GM21423 (cell line): ENCODE measurements at regions not wholly inside any gene's neighbourhood (a gene's known extent, or its start where the extent isn't known, plus 50 kb on each side); places are given as distances from the start of the nearest gene placed in this dataset.

Experiments
- ATAC-seq: cut with Tn5 transposase; IDR thresholded peaks from one replicate; pipeline ENCODE4 v1.9.1; 2021; ENCODE audit warnings: mild to moderate bottlenecking, moderate library complexity; ENCODE audit not compliant: unreplicated experiment

DNA sequence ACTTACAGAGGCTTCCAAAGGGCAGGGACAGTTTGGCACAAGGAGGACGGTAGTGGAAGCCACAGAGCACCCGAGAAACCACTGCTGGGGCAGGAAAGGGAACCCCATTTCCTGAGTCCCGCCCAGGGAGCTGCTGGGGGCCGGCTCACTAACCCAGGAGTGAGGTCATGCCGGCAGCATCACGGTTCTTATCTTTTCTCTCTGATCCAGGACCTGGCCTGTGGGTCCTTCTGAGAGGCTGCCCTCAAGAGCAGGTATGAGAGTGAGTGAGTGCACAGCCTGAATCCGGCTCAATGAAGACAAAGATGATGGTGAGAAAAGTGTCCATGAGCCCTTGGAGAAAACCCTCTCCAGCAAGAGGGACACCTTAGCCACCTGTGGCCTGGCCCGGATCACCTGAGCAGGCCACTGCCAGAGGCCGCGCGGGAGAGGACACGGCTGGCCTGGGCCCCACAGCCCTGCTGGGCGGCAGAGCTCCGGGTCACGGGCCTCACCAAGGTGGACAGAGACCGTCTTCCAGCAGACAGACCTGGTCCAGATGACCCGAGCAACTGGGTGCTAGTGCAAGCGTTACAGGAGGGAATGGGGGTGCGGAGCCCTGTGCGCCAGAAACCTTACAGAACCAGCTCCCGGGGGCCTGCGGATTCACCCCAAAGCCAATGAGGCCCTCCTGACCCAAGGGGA lies 94.9 kb downstream of the RIPK4 start:
- no peak for ATAC-seq

DNA sequence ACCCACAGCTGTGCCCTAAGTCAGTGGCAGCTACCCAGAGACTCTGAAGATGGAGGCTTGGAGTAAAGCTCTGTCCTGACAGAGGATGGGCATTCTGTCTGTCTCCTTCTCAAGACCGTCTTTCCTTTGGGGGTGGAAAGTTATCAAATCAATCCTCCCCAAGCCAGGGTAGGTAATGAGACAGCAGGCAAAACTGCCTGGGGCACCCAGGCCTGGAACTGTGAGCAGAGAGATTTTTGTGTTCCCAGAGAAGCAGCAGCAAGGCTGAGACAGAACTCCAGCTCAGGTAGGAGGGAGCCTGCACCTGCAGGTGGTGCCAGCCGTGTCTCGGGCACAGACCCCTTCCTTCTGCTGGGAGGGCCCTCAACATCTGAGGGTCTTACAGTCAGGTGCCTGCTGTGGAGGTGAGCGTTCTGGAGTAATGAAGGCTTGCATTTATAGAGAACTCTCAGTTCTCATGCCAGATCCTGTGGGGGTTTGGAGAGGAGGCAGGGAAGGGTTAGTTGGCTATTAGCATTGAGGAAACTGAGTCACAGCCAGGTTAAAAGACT lies 95.6 kb downstream of the RIPK4 start:
- no peak for ATAC-seq

DNA sequence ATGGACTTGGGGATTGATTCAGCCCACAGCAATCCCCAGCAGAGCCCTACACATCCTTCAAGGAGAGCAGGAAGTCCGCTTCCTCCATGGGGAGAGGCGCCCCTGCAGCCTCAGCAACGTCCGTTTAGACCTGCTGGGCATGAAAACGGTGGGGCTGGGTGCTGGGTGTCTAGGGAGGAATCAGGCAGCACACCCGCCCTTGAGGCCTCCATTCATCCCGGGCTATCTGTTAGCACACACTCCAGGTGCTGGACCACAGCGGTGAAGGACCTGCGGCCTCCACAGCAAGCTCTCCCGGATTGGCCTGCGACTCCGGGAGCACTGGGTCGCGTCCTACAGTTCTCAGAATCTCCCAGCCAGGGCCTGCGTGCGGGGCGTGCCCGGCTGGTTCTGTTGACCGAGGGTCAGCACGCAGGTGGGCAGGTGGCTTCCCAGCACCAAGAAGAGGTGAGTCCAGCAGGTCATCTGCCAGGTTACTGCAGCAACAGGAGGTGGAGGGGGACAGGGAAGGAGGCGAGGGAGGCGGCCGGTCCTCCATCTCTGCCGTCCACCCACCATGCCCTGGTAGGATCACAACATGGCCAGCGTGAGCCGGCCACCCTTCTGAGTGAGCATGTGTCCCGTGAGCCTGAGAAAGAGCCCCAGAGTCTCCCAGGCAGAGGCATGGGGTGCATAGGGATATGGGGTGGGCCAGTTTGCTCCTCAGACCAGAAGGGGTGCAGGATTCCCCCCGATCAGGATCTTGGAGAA lies 96.6 kb downstream of the RIPK4 start:
- ATAC-seq: no peak

DNA sequence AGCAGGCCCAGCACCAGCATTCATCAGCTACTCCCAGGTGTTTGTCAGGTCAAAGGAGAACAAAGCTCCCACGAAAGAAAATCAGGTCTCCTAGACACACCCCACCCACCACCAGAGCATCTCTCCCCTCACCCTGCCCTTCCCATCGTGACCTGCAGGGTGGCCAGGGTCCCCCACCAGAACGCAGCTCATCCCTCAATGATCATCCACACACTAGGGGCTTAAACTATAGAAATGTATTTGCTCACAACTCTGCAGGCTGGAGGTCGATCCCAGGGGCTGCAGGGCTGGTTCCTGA lies 97.4 kb downstream of the RIPK4 start:
- no peak for ATAC-seq

DNA sequence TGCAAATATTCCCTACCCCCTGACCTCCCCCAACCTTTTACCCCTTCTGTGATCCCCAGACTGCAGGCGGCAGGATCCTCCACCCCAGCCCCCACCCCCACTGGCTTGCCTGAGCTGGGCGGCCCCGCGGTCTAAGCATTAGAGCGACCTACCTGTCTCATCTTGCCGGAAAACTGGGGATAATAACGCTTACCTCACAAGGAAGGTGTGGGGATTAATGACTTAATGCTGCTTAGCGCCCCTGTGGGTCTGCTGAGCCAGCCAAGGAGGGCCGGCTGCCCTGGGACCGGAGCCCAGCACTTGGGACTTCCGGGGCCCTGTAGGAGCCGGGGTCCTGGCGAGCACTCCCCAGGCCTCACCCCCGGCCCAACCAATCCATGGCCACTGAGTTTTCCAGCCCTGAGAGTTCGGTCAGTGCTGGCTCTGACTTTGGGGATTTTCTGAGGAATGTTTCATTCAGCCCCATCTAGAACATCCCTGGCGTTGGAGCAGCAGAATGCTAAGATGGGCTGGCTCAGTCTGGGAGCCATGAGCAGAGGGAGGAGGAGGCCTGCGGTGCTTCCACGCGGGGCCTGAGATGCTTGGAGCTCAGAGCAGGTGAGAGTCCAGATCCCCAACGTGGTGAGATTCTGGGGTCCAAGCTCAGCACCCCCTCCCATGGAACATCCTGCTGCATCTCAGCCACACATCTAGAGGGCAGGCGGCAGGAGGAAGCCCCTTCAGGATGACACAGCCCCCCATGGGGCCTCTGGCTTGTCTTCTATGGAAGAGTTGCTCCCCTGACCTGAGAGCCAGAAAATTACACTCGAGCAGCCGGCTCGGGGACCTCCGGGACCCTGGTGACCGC lies 97.9 kb downstream of the RIPK4 start:
- no peak for ATAC-seq

DNA sequence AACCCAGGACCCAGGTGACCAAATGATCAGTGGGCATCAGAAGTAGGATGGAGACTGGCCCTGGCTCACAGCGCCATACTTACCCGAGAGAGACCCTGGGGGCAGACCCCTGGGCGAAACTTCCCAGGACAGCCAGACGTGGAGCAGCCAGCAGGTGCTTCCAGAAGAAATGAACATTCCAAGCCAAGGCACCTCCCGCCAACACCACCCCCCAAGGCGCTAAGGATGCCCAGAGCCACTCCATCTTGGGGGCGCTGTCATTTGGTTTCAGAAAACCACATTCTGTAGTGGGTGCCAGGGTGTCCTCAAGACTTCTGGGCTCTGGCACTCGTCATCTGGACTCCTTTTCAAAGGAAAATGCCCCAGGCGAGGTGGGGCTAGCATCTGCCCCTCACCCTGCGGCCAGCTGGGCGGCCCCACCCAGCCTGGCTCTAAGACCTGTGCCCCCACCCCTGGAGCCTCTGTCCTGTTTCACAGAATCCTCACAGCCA lies 98.8 kb downstream of the RIPK4 start:
- no peak for ATAC-seq

DNA sequence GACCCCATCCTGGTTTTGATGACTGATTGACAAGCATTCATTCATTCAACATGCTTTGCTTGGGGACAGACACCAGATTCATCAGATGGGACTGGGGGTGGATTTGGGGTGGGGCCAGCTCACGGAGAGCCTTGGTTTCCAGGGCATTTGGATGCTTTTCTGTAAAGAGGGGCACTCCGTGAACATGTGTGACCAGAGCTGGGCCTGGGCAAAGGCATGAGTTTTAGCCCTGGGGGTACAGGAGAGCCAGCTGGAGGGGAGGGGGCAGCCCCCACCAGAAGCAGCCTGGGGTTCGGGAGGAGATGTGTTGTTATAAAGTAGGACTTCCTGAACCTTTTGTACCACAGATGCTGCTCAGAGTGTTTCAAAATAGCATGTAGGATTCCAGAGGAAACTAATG lies 99.7 kb downstream of the RIPK4 start:
- no peak for ATAC-seq

DNA sequence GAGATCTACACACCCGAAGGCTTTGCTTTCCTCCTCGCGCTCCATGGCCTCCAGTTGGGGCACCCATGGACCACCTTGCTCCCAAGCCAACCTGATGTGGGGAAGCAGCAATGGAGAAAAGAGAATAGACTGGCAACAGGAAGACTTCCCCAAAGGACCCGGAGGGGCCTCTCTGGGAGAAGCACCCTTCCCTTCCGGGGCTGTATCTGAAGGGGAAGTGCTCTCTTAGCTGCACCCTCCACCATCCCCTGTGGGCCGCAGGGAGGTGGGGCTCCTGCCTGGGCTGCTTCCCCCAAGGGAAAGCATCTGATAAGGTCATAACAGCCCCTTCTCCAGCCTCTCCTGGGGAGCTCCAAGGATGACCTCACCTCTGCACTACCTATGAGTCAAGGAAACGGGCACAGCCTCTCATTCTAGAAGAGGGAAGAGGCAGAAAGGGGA lies 100.2 kb downstream of the RIPK4 start:
- ATAC-seq: no peak

DNA sequence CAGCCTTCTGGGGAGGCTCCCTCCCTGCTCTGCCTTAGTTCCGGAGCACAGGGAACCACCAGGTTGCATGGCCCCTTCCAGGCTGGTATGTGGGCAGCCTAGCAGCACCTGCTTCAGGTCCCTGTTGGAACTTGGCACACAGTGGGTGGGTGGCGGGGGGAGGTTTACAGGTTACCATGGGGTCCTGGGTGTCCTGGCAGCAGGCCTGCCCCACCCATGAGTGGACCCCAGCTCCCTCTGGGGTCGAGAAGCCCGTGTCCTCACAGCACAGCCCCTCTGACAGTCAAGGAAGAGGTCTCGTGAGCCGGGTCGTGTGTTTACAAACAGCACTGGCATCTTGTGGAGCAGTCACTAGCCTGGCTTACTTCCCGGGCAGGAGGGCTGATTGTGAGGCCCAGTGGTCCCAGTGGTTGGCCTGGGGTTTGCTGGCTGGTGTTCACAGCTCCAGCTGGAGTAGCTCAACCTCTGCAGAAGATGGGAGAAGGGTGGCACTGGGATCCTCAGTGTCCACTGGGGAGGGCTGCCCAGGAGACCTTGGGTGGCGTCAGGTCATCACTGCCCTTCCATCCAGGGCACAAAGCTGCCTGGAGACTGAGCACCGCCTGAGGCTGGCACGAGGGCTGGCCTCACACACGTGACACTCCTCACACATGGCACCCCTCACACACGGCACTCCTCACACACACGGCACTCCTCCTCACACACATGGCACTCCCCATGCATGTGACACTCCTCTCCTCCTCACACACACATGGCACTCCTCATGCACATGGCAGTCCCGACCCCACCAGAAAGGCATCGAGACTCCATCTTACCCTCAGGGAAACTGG lies 100.9 kb downstream of the RIPK4 start:
- ATAC-seq: no peak

DNA sequence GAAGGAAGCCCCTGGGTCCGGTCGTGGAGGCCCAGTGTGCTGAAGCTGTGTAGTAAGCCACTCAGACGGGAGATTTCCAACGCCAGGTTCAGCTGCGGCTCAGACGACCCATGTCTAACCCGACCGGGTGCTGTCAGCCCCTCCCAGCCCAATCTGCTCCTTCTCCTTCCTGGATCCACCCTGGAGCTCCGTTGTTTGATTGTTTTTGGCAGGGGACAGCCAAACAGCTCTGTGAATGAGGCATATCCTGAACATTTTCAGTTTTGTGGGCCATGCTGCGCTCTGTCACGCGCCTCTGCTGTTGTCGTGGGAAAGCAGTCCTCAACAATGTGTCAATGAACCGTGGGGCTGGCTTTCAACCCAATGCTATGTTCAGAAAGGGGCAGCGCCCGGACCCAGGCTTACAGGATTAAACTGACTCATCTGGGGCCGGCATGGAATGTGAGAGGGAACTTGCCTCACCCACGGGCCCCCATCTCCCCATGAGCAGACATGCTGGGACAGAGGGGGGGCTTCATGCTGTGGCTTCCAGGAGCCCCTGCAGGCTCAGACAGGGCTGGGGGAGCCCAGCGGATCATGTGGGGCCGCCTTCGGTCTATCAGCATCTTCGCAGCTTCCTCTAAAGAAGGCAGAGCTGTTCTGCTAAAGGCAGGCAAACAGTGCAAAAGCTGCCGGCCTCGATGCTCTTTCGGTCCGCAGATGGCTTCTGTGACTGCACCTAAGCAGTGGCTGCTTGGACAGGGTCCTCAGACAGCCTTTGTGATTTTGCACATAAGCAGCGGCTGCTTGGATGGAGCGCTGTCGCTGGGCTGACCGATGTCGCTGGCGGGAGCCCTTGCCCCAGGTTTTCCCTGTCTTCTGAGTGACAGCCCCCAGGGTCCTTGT lies 101.7 kb downstream of the RIPK4 start:
- ATAC-seq: no peak

DNA sequence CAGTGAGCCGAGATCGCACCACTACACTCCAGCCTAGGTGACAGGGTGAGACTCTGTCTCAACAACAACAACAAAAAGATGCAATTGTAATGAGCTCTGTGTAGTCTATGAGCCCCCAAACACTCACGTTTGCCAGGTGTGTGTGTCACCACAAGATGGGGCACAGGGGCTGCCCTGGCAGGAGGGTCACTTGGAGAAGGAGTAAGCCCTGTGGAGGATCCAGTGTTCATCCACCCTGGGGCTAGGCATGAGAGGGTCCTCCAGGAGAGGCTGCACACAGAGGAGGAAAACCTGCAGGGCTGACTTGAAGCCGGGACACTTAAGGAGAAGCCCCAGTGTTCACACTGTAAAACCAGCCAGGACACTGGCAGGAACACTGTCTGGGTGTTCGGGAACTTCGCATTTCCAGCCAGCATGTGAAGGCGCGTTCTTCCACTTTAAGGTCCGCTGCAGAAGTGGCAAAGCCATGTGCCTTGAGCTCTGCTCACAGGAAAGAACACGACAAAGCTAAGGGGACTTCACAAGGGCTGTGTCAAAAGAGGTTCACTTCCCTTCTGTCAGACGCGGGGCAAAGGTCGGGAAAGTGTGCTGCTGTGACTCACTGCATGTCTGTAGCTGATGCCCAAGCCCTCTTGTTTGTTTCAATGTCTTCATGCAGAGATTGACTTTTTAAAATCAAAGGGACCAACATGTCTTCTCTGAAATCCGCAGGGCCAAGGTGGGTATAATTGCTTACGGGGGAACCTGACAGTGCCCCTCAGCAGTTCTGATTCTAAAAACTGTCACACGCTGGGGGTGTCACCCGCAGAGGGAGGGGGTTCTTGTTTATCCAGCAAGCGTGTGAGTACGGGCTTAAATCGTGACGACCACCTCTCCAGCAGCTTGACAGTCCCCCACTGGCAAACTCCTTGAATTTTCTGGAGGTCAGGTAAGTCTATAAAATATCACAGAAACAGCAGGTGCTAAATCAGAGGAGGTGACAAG lies 102.8 kb downstream of the RIPK4 start:
- ATAC-seq: no peak

DNA sequence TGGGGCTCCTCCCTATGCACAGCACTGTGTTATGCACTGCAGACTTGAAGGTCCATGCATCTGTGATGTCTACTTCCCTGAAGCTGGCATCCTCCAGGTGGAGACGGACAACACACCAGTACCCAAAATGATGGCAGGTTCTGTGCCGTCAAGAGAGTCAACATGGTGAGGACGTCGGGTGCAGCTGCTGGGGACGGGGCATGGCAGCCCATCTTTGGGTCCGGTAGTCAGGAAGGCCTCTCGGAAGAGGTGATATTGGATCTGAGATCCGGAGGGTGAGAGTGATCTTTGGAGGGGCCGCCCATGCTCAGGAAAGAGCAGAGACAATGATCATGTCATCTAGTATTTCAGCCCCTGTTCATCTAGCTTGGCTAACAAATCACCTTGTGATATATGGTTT lies 104.1 kb downstream of the RIPK4 start:
- ATAC-seq: no peak

DNA sequence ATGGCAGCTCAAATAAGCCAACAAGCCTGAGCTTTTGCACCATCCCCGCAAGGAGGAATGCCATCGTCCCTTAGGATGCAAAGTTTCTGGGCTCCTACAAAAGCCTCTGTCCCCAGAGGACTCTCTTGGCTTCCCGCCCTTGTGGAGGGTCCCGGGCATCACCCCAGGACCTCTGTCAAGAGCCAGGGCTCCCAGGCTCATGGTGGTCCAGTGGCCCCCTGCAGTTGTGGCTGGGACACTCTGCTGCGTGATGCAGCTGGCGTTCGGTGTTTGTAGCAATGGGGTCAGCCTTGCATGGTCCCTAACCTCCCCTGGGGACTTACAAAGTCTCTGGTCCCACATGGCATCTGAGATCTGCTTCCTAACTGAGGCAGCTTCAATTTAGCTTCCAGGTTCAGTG lies 104.7 kb downstream of the RIPK4 start:
- ATAC-seq: no peak

DNA sequence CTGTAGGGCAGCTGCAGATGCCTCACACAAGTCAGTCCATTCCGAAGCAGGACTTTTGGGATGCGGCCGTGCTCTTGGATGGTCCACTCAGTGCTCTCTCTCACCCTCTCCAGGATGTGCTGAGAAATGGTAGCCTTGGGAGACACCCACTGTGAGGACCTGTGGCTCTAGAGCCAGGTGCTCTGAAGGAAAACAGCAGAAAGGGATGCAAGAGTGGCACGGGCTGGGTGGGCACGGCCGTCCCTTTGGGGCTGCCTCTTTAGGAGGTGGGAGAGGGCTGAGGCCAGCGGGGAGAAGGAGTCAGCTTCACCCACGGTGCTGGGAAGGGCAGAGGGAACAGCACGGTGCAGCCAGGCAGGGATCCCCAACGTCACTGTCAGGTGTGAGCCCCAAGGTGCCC lies 106.1 kb downstream of the RIPK4 start:
- no peak for ATAC-seq

DNA sequence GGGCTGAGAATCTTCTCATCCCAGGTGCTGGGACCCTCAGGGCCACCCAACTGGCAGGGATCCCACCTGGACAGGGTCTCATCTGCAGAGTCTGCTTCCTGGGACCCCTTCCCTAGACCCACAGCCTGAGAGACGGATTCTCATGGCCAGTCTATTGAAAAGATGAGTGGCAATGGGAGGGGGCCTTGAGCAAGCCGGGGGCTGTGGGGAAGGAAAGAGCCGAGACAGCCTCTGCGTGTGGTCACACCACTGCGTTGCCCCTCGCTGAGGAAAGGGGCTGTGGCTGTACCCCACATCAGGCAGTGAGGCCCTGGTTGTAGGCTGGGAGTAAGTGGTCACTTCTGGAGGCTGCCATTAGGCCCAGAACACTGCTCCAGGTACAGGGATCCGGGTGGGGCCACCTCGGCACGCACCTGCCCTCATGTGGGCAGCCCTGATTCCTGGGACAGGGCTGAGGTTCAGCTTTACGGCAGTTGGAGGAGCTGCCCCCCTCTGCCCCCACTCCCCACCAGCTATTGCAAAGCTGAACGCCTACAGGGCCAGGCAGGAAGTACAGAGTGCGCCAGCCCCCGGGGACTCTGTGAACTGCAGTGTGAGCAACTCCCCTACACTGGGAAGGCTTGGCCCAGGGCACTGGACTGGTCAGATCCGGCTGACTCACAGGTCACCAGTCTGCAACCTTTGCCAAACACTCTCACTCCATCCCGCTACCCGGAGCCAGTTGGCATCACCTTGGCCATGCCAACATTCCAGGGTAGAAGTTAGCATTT lies 106.9 kb downstream of the RIPK4 start:
- no peak for ATAC-seq

DNA sequence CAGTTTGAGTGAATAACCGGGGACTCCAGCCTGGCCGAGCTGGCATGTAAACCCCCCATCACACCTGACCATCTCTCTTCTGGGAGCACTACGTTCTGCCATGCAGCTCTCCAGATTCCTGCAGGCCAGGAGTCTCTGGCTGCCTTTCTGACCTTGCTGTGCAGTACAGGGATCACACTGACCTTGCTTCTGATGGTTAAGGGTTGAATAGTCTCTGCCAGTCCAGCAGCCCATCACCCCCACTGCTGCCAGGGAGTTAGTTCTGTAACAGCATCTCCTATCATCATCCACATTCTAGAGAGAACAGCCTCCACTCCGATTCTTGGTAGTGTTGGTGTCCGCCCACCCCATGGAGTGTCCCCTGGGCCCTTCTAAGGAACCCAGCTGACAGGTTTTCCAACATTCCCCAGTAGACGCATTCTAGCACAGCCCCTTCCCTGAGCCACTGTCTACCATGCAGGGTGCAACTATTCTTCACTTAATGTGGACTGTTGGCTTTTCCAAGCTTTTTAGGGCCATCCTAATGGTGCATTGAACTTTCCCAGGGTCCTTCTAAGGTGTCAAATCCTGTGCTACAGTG lies 109.8 kb downstream of the RIPK4 start:
- ATAC-seq: no peak

DNA sequence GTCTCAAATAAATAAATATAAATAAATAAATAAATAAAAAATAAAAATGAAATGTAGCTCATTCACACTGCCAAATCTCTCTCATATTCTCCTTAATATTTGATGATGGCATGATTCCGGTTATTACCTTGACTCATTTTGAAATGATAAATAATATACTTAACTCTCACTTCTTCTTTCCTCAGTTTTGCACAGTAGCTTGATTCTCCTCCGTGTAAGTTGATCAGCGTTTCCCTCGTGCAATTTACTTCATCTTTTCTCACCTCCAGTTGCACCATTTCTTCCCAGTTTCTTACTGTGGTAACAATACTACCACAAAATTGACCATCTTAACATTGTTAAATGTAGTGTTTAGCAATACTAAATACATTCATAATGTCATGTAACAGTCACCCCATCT lies 111.6 kb downstream of the RIPK4 start:
- no peak for ATAC-seq
